Fibroblast of the aortic adventitia (primary cell): ENCODE measurements at regions not wholly inside any gene's neighbourhood (a gene's known extent, or its start where the extent isn't known, plus 50 kb on each side); places are given as distances from the start of the nearest gene placed in this dataset.

ENCODE experiments used
- DNase-seq: peaks from one replicate; pipeline ENCODE4 v3.0.0-alpha.2; 2010; ENCODE audit warnings: low read depth
- H3K4me3 ChIP-seq: 2 replicates; pipeline ENCODE4 v1.5.1; 2011; ENCODE audit warnings: low read depth, mild to moderate bottlenecking, control low read depth, low read length, moderate library complexity
- TF ChIP-seq, protein P1 (sequence below): IDR thresholded peaks from 2 replicates; pipeline ENCODE4 v1.5.1; 2011; ENCODE audit warnings: mild to moderate bottlenecking, low read length, control low read depth, inconsistent platforms; ENCODE audit not compliant: insufficient read depth

DNA sequence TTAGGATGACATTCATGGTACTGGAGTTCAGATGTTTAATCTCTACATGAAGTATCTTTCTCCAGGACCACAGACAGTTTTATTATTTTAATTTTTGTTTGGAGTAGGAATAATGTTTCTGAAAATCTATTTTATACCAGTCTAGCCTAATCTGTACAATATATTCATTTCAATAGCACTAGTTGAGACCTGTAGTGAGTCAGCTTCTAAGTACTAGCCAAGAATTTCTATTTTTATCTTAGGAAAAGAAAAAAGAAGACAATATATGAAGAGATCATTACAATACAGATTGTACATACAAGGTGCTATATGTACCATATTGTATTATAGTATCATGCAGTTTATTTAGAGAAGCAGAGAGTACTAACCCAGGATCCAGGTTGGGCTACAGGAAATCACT, 826.9 kb upstream of the PIK3C3 start:
- DNase-seq, result no peak
- TF ChIP-seq, protein P1, sequence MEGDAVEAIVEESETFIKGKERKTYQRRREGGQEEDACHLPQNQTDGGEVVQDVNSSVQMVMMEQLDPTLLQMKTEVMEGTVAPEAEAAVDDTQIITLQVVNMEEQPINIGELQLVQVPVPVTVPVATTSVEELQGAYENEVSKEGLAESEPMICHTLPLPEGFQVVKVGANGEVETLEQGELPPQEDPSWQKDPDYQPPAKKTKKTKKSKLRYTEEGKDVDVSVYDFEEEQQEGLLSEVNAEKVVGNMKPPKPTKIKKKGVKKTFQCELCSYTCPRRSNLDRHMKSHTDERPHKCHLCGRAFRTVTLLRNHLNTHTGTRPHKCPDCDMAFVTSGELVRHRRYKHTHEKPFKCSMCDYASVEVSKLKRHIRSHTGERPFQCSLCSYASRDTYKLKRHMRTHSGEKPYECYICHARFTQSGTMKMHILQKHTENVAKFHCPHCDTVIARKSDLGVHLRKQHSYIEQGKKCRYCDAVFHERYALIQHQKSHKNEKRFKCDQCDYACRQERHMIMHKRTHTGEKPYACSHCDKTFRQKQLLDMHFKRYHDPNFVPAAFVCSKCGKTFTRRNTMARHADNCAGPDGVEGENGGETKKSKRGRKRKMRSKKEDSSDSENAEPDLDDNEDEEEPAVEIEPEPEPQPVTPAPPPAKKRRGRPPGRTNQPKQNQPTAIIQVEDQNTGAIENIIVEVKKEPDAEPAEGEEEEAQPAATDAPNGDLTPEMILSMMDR, result no peak
- H3K4me3 ChIP-seq, result no peak overlapping the region

DNA sequence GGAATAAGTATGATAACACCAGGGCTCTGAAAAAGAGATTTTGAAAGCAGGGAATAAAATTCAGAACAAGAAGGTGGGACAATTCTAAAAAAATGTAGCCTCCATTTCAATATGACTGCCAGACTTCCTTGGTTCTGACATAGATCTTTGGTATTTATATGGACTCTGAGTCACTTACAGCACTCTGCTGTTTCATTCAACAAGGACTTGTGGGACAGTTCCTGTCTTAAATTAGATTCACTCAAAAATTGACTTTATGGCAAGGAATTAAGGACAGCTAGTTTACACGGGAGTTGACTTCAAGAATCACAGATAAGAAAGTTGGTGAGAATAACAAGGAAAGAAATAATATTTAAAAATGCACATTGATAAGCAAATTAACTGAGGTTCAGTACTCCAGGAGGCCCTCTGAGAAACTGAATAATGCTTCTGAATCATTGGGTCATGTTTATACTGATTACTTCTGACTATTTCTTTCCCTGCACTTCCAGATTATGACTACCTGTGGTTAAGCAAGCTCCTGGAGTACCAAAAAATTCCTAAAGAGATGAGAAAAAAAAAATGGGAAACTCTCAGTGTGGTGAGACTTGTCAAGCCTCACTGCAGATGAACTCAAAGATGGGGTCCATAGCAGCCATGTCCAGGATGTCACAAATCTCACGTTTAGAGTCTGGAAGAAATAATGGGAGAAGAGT, 828.3 kb upstream of the PIK3C3 start:
- H3K4me3 ChIP-seq, result no peak overlapping the region
- peak; percentile 8 for DNase-seq
- TF ChIP-seq, protein P1, result no peak

DNA sequence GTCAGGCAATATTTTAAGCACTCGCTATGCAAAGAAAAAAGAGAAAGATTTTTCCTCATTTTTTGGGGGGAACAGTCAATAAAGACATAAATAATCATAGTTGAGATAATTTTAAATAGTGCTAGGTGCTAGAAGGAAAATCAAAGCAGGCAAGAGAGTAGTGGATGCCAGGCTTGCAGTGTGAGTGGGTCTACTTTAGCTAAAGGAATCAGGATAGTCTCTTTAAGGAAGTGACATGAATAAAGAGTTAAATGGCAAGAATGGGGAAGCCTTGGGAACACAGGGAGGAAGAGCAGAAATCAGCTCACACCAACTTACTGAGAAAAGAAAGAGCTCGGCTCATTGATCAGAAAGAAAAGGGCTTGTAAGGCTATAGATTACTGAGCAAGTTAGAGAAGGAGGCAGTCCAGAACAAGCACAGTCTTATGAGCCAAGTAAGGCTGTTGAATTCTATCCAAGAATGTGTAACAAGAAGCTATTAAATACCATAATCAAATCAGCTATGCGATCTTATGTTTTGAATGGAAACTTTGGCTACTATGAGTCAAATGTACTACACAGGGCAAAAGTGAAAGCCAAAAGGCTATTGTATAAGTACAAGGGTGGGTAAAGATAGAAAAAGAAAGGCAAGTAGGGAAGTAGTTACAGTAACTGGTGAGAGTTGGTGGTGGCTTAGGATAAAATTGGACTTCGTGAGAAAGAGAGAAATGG, 833.8 kb upstream of the PIK3C3 start:
- TF ChIP-seq, protein P1, result no peak
- H3K4me3 ChIP-seq, result no peak overlapping the region
- peak; percentile 50 for DNase-seq

DNA sequence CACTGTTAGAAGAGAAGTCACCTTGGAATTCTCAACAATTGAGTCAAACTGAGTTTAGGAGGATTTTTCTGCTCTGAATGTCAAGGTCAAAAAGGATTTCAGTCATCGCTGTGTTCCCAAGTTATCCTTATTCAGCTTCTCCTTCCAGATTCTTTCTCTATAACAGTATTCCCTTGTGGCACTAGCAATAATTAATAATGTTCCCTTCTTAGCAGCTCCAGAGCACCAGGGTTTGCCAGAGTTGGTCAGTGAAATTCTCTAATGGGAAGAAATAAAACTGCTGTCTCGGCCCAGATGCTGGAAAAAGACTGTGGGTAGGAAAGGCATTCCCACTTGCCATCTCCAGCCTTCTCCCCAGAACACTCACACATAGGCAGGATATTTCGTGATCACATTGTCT, 836.0 kb upstream of the PIK3C3 start:
- H3K4me3 ChIP-seq, result no peak overlapping the region

DNA sequence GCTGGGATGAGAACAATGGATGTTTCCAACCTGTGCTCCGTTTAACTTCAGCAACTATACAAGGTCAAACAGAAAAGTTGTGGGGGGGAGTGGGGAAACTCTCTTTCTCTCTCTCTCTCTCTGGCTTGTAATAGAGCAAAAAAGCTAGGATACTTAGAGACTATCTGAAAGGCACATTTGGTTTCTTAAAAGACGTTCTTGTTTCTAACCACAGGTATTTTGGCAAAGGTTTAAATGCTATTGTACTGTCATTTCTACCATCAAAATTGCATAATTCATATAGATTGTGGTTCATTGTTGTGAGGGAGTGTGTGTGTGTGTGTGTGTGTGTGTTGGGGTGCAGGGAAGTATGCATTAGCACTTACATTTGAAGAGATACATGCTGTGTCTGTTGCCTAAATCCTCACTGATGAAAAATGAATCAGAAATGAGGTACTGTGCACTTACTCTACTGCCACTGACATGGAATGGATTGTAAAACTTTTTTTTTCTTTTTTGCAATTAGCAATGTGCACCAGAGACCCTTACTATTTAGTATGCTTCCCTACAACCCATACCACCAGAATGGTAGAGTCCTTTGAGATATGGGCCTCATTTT, 841.0 kb upstream of the PIK3C3 start:
- peak; percentile 53 for DNase-seq
- H3K4me3 ChIP-seq, result no peak overlapping the region
- TF ChIP-seq, protein P1, result no peak

More for the DNA sequence above, 836.0 kb upstream of the PIK3C3 start:
- DNase-seq, result no peak
- TF ChIP-seq, protein P1, result no peak

DNA sequence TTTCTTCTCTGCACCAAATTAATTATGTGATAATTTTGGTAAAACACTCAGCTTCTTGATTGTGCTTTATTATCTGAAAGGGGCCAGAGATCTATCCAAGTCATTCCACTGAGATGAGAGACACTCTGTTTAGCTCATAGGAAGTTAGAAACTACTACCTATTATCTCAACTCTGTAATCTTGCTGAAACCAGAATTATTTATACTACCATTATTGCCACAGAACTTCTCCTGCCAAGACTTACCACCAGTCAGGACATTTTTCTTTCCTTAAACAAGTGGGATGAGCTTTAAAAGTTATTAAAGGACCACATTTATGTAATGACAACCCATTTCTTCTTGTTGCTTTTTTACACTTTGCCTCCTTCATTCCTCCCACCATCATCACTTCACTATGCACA, 855.6 kb upstream of the PIK3C3 start:
- no peak overlapping the region for H3K4me3 ChIP-seq
- no peak for DNase-seq
- TF ChIP-seq, protein P1, result no peak
